GM21360 (cell line): ENCODE measurements at regions not wholly inside any gene's neighbourhood (a gene's known extent, or its start where the extent isn't known, plus 50 kb on each side); places are given as distances from the start of the nearest gene placed in this dataset.
"Not testable (repeated sequence)": the region's sequence is repeated elsewhere in the genome, so short reads cannot be mapped to it uniquely, and the experiment has no call there.

Source experiments
- ATAC-seq: cut with Tn5 transposase; IDR thresholded peaks from one replicate; pipeline ENCODE4 v1.9.1; 2021; ENCODE audit warnings: mild to moderate bottlenecking, moderate library complexity; ENCODE audit not compliant: unreplicated experiment

GRCh38 chr11:97487387-97487786, 1097.6 kb downstream of the JRKL start:
- ATAC-seq, result no peak

GRCh38 chr11:97498891-97499290, 1109.1 kb downstream of the JRKL start:
- no peak for ATAC-seq

GRCh38 chr11:97502201-97502600, 1112.4 kb downstream of the JRKL start:
- ATAC-seq, result no peak

GRCh38 chr11:97506076-97506759, 1116.4 kb downstream of the JRKL start:
- no peak for ATAC-seq

GRCh38 chr11:97514446-97514845, 1124.6 kb downstream of the JRKL start:
- no peak for ATAC-seq

GRCh38 chr11:97516688-97517087, 1126.9 kb downstream of the JRKL start:
- no peak for ATAC-seq

GRCh38 chr11:97525273-97525672, 1135.5 kb downstream of the JRKL start:
- ATAC-seq, result no peak

GRCh38 chr11:97537407-97538150, 1147.8 kb downstream of the JRKL start:
- no peak for ATAC-seq

- ATAC-seq, result no peak
These were observed 1154.6 kb downstream of the JRKL start for GRCh38 chr11:97544431-97544830.

- no peak for ATAC-seq
These were observed 1158.5 kb downstream of the JRKL start for GRCh38 chr11:97548280-97548679.

GRCh38 chr11:97557399-97557798, 1167.6 kb downstream of the JRKL start:
- ATAC-seq, result no peak

- ATAC-seq, result no peak
These were observed 1178.0 kb downstream of the JRKL start for GRCh38 chr11:97567801-97568200.

- no peak for ATAC-seq
These were observed 1180.8 kb downstream of the JRKL start for GRCh38 chr11:97570636-97571035.

- ATAC-seq, result not testable (repeated sequence)
These were observed 1184.0 kb downstream of the JRKL start for GRCh38 chr11:97573771-97574170.

- ATAC-seq, result no peak
These were observed 1185.3 kb downstream of the JRKL start for GRCh38 chr11:97574976-97575665.

- no peak for ATAC-seq
These were observed 1217.6 kb downstream of the JRKL start for GRCh38 chr11:97607291-97608000.

GRCh38 chr11:97610000-97610399, 1220.2 kb downstream of the JRKL start:
- ATAC-seq, result no peak

- ATAC-seq, result no peak
These were observed 1221.0 kb downstream of the JRKL start for GRCh38 chr11:97610854-97611253.

- no peak for ATAC-seq
These were observed 1221.5 kb downstream of the JRKL start for GRCh38 chr11:97611345-97611744.

GRCh38 chr11:97614606-97615005, 1224.8 kb downstream of the JRKL start:
- no peak for ATAC-seq

- ATAC-seq, result no peak
These were observed 1225.7 kb downstream of the JRKL start for GRCh38 chr11:97615546-97615945.
